ENCODE measurements at regions not wholly inside any gene's neighbourhood (a gene's known extent, or its start where the extent isn't known, plus 50 kb on each side); places are given as distances from the start of the nearest gene placed in this dataset.

- H3K4me1 ChIP-seq (ENCODE audit: insufficient read depth, insufficient read length) = peaks cover 3% of the 10 kb centered on the region
- DNase-seq (ENCODE audit: low read depth, low spot score) = no peak
- no peak overlapping the region for H3K4me3 ChIP-seq (ENCODE audit: insufficient read length, low read depth)
- no peaks in the 10 kb centered on the region for H3K27me3 ChIP-seq (ENCODE audit: insufficient read depth, insufficient read length)
- H3K36me3 ChIP-seq (ENCODE audit: insufficient read depth, insufficient read length, low read length) = no peaks in the 10 kb centered on the region
- no peak overlapping the region for H3K9ac ChIP-seq (ENCODE audit: insufficient read length, low read depth)
- H3K9me3 ChIP-seq (ENCODE audit: insufficient read depth, low read length) = no peaks in the 10 kb centered on the region; the same call in 1 of the 2 replicates
- TF ChIP-seq YY1 (IDR thresholded peaks at IDR 0.05; ENCODE audit: insufficient read depth, insufficient read length) (no peak), ZNF274 (IDR thresholded peaks at IDR 0.05; ENCODE audit: low read depth, low read length) (no peak), SUZ12 (IDR thresholded peaks at IDR 0.05; ENCODE audit: extremely low read depth, insufficient read depth, insufficient read length) (no peak)
These were observed 136.7 kb downstream of the ADSS2 start for GRCh38 chr1:244314921-244315559.

DNA sequence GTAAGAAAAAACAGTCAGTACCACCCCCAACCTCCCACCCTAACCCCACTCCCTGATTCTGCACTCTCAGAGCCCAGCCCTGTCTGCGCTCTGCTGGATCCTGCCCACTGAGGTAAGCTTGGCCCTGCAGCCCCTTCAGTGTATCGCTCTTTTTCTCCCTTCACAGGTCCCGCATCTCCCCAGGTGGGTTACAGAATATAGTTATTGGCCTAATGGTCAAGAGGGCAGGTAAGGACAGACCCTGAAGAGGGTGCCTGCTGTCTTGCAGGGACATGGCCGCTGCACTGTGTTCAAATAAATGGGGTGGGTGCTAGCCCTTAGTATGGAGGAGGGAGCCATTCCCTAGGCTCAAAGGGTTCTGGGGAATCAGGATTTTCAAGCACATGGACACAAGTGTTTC is 135.7 kb downstream of the ADSS2 start:
- Histone ChIP-seq H3K27me3 (ENCODE audit: insufficient read depth, insufficient read length) (no peaks in the 10 kb centered on the region), H3K9me3 (ENCODE audit: insufficient read depth, low read length) (no peaks in the 10 kb centered on the region), H3K36me3 (ENCODE audit: insufficient read depth, insufficient read length, low read length) (no peaks in the 10 kb centered on the region), H3K9ac (ENCODE audit: insufficient read length, low read depth) (no peak overlapping the region), H3K4me1 (ENCODE audit: insufficient read depth, insufficient read length) (peaks cover 3% of the 10 kb centered on the region), H3K4me3 (ENCODE audit: insufficient read length, low read depth) (no peak overlapping the region)
- no peak for DNase-seq (ENCODE audit: low read depth, low spot score)
- TF ChIP-seq YY1 (IDR thresholded peaks at IDR 0.05; ENCODE audit: insufficient read depth, insufficient read length) (no peak), SUZ12 (IDR thresholded peaks at IDR 0.05; ENCODE audit: extremely low read depth, insufficient read depth, insufficient read length) (no peak), ZNF274 (IDR thresholded peaks at IDR 0.05; ENCODE audit: low read depth, low read length) (no peak)

- no peaks in the 10 kb centered on the region for H3K36me3 ChIP-seq (ENCODE audit: insufficient read depth, insufficient read length, low read length)
- no peak overlapping the region for H3K9ac ChIP-seq (ENCODE audit: insufficient read length, low read depth)
- no peak for DNase-seq (ENCODE audit: low read depth, low spot score)
- H3K27me3 ChIP-seq (ENCODE audit: insufficient read depth, insufficient read length) = no peaks in the 10 kb centered on the region
- TF ChIP-seq ZNF274 (IDR thresholded peaks at IDR 0.05; ENCODE audit: low read depth, low read length) (no peak), SUZ12 (IDR thresholded peaks at IDR 0.05; ENCODE audit: extremely low read depth, insufficient read depth, insufficient read length) (no peak), YY1 (IDR thresholded peaks at IDR 0.05; ENCODE audit: insufficient read depth, insufficient read length) (no peak)
- no peak overlapping the region for H3K4me3 ChIP-seq (ENCODE audit: insufficient read length, low read depth)
- no peaks in the 10 kb centered on the region for H3K9me3 ChIP-seq (ENCODE audit: insufficient read depth, low read length)
- peaks cover 3% of the 10 kb centered on the region for H3K4me1 ChIP-seq (ENCODE audit: insufficient read depth, insufficient read length)
These were observed 135.3 kb downstream of the ADSS2 start for GRCh38 chr1:244316407-244316806.

- H3K9ac ChIP-seq (ENCODE audit: insufficient read length, low read depth) = no peak overlapping the region
- H3K36me3 ChIP-seq (ENCODE audit: insufficient read depth, insufficient read length, low read length) = no peaks in the 10 kb centered on the region
- no peaks in the 10 kb centered on the region for H3K9me3 ChIP-seq (ENCODE audit: insufficient read depth, low read length)
- no peak for DNase-seq (ENCODE audit: low read depth, low spot score)
- no peak overlapping the region for H3K4me3 ChIP-seq (ENCODE audit: insufficient read length, low read depth)
- no peaks in the 10 kb centered on the region for H3K4me1 ChIP-seq (ENCODE audit: insufficient read depth, insufficient read length)
- no peak for TF ChIP-seq ZNF274 (IDR thresholded peaks at IDR 0.05; ENCODE audit: low read depth, low read length)
- TF ChIP-seq SUZ12 (IDR thresholded peaks at IDR 0.05; ENCODE audit: extremely low read depth, insufficient read depth, insufficient read length) = no peak
- TF ChIP-seq YY1 (IDR thresholded peaks at IDR 0.05; ENCODE audit: insufficient read depth, insufficient read length) = no peak
- H3K27me3 ChIP-seq (ENCODE audit: insufficient read depth, insufficient read length) = no peaks in the 10 kb centered on the region
These were observed 134.6 kb downstream of the ADSS2 start for GRCh38 chr1:244316986-244317655.

DNA sequence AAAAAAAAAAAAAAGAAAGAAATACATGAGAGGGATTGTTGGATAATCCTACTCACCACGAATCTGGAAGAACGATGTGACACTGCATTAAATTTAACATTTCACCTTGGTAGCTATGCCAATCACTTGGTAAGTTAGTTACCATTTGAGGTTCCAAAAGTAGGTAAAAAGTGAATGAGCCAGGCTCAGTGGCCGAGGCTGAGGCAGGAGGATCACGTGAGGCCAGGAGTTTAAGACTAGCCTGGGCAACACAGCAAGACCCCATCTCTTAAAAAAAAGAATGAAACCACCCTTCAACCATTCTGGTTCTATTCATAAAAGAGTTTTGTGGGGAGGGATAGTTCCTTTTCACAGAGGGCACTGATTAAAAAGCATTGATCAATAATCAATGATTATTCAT is 133.6 kb downstream of the ADSS2 start:
- TF ChIP-seq ZNF274 (IDR thresholded peaks at IDR 0.05; ENCODE audit: low read depth, low read length) (no peak), SUZ12 (IDR thresholded peaks at IDR 0.05; ENCODE audit: extremely low read depth, insufficient read depth, insufficient read length) (no peak), YY1 (IDR thresholded peaks at IDR 0.05; ENCODE audit: insufficient read depth, insufficient read length) (no peak)
- Histone ChIP-seq H3K9me3 (ENCODE audit: insufficient read depth, low read length) (no peaks in the 10 kb centered on the region), H3K9ac (ENCODE audit: insufficient read length, low read depth) (no peak overlapping the region), H3K27me3 (ENCODE audit: insufficient read depth, insufficient read length) (no peaks in the 10 kb centered on the region), H3K4me3 (ENCODE audit: insufficient read length, low read depth) (no peak overlapping the region), H3K36me3 (ENCODE audit: insufficient read depth, insufficient read length, low read length) (no peaks in the 10 kb centered on the region), H3K4me1 (ENCODE audit: insufficient read depth, insufficient read length) (no peaks in the 10 kb centered on the region)
- DNase-seq (ENCODE audit: low read depth, low spot score) = no peak

DNA sequence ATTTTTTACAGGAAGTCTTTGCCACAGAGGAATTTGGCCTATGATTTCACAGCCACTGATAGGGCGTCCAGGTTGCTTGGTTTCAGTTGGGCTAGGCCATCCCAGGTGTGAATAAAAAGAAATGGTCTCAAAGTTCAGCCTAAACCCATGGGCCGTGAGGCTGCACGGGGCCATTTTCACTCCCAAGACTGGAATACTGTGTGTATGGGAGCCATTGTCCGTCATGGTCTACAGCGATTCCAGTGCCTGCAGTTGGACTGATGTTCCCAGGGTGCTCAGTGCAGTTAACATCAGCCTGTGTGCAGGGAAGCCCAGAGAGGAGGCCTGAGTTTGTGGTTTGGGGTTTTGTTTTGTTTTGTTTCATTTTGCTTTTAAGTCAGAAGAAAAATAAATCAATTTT is 133.2 kb downstream of the ADSS2 start:
- Histone ChIP-seq H3K9ac (ENCODE audit: insufficient read length, low read depth) (no peak overlapping the region), H3K27me3 (ENCODE audit: insufficient read depth, insufficient read length) (no peaks in the 10 kb centered on the region), H3K9me3 (ENCODE audit: insufficient read depth, low read length) (no peaks in the 10 kb centered on the region), H3K4me1 (ENCODE audit: insufficient read depth, insufficient read length) (no peaks in the 10 kb centered on the region), H3K4me3 (ENCODE audit: insufficient read length, low read depth) (no peak overlapping the region), H3K36me3 (ENCODE audit: insufficient read depth, insufficient read length, low read length) (no peaks in the 10 kb centered on the region)
- TF ChIP-seq YY1 (IDR thresholded peaks at IDR 0.05; ENCODE audit: insufficient read depth, insufficient read length) = no peak
- TF ChIP-seq SUZ12 (IDR thresholded peaks at IDR 0.05; ENCODE audit: extremely low read depth, insufficient read depth, insufficient read length) = no peak
- TF ChIP-seq ZNF274 (IDR thresholded peaks at IDR 0.05; ENCODE audit: low read depth, low read length) = no peak
- DNase-seq (ENCODE audit: low read depth, low spot score) = no peak

- Histone ChIP-seq H3K9ac (ENCODE audit: insufficient read length, low read depth) (no peak overlapping the region), H3K36me3 (ENCODE audit: insufficient read depth, insufficient read length, low read length) (no peaks in the 10 kb centered on the region), H3K4me1 (ENCODE audit: insufficient read depth, insufficient read length) (no peaks in the 10 kb centered on the region), H3K27me3 (ENCODE audit: insufficient read depth, insufficient read length) (no peaks in the 10 kb centered on the region), H3K4me3 (ENCODE audit: insufficient read length, low read depth) (no peak overlapping the region), H3K9me3 (ENCODE audit: insufficient read depth, low read length) (no peaks in the 10 kb centered on the region)
- TF ChIP-seq YY1 (IDR thresholded peaks at IDR 0.05; ENCODE audit: insufficient read depth, insufficient read length) (no peak), ZNF274 (IDR thresholded peaks at IDR 0.05; ENCODE audit: low read depth, low read length) (no peak), SUZ12 (IDR thresholded peaks at IDR 0.05; ENCODE audit: extremely low read depth, insufficient read depth, insufficient read length) (no peak)
- no peak for DNase-seq (ENCODE audit: low read depth, low spot score)
These were observed 132.2 kb downstream of the ADSS2 start for GRCh38 chr1:244319283-244320132.

All from NT2/D1 (cell line).